ENCODE measurements at regions not wholly inside any gene's neighbourhood (a gene's known extent, or its start where the extent isn't known, plus 50 kb on each side); places are given as distances from the start of the nearest gene placed in this dataset.

DNA sequence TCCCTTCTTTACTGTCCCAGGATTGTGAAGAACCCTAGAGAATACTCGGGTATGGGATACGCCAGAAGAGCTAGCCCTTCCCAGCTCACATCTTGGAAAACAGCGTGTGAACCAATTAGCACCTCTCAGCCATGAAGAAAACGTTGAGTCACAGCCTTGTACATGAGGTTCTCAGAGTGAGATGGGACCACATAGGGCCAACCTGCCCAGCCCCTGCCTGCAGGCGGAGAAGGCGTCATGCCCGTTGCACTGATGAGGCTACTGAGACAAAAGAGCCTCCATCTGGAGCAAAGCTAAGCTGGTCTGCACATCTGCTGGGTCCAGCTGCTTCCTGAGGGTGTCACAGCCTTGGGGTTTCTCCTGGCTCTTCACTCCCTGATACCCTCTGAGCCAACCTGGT lies 92.2 kb downstream of the LBH start:
- no peaks in the 10 kb centered on the region for H3K79me2 ChIP-seq (ENCODE audit: insufficient read depth, low read length)
- H2AFZ ChIP-seq (ENCODE audit: low read length): no peak overlapping the region
- H3F3A ChIP-seq (ENCODE audit: low read depth): no peaks in the 10 kb centered on the region
- peaks cover 4% of the 10 kb centered on the region for H3K4me1 ChIP-seq (ENCODE audit: insufficient read depth, low read length, poor library complexity, severe bottlenecking)
- no peaks in the 10 kb centered on the region for H4K20me1 ChIP-seq (ENCODE audit: insufficient read depth, low read length, poor library complexity, severe bottlenecking)
- H3K9ac ChIP-seq (ENCODE audit: low read depth, low read length, poor library complexity, severe bottlenecking): no peak overlapping the region
- H3K9me3 ChIP-seq (ENCODE audit: insufficient read depth, low read depth, low read length): no peaks in the 10 kb centered on the region
- H3K9me2 ChIP-seq (replicated peaks; ENCODE audit: low read depth, low read length): no peaks in the 10 kb centered on the region
- H3K4me2 ChIP-seq (ENCODE audit: low read depth, low read length, poor library complexity, severe bottlenecking): no peak overlapping the region
- no peak overlapping the region for H3K4me3 ChIP-seq (ENCODE audit: low read length, poor library complexity, severe bottlenecking)
- no peak for TF ChIP-seq EZH2phosphoT487 (IDR thresholded peaks at IDR 0.05; ENCODE audit: borderline replicate concordance)
- TF ChIP-seq, protein P1, sequence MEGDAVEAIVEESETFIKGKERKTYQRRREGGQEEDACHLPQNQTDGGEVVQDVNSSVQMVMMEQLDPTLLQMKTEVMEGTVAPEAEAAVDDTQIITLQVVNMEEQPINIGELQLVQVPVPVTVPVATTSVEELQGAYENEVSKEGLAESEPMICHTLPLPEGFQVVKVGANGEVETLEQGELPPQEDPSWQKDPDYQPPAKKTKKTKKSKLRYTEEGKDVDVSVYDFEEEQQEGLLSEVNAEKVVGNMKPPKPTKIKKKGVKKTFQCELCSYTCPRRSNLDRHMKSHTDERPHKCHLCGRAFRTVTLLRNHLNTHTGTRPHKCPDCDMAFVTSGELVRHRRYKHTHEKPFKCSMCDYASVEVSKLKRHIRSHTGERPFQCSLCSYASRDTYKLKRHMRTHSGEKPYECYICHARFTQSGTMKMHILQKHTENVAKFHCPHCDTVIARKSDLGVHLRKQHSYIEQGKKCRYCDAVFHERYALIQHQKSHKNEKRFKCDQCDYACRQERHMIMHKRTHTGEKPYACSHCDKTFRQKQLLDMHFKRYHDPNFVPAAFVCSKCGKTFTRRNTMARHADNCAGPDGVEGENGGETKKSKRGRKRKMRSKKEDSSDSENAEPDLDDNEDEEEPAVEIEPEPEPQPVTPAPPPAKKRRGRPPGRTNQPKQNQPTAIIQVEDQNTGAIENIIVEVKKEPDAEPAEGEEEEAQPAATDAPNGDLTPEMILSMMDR (conservative IDR thresholded peaks at IDR 0.05; ENCODE audit: low read length): no peak
- H3K36me3 ChIP-seq (ENCODE audit: insufficient read depth, low read length): no peaks in the 10 kb centered on the region
- H3K27me3 ChIP-seq (ENCODE audit: insufficient read depth, low read length, poor library complexity, severe bottlenecking): no peaks in the 10 kb centered on the region

DNA sequence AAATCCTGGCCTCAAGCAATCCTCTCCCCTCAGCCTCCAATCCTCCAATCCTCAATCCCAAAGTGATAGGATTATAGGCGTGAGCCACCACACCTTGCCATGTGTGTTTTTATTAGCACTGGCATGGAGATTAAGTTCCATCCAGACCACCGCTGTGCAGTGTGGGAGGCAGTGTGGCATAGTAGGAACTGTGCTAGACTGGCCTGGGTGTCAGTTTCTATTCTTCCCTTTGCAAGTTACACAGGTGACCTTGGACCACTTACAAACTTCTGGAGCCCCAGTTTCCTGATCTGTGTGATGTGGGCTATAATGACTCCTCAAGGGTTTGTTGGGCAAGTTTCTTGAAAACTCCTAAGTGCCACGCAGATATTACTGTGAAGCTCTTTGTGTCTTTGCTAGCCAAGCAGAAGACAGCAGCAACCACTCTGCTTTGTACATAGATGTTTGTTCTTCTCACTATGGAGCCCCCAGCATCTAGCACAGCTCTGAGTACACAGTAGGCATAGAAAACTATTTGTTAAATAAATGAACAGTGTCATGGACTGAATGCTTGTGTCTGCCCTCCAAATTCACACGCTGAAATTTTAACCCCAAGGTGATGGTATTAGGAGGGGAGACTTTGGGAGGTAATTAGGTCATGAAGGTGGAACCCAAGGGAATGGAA lies 93.0 kb downstream of the LBH start:
- no peaks in the 10 kb centered on the region for H4K20me1 ChIP-seq (ENCODE audit: insufficient read depth, low read length, poor library complexity, severe bottlenecking)
- H3K4me3 ChIP-seq (ENCODE audit: low read length, poor library complexity, severe bottlenecking): no peak overlapping the region
- no peak for TF ChIP-seq EZH2phosphoT487 (IDR thresholded peaks at IDR 0.05; ENCODE audit: borderline replicate concordance)
- TF ChIP-seq, protein P1 (conservative IDR thresholded peaks at IDR 0.05; ENCODE audit: low read length): no peak
- no peaks in the 10 kb centered on the region for H3F3A ChIP-seq (ENCODE audit: low read depth)
- H3K9ac ChIP-seq (ENCODE audit: low read depth, low read length, poor library complexity, severe bottlenecking): no peak overlapping the region
- no peak overlapping the region for H3K4me2 ChIP-seq (ENCODE audit: low read depth, low read length, poor library complexity, severe bottlenecking)
- H3K9me2 ChIP-seq (replicated peaks; ENCODE audit: low read depth, low read length): no peaks in the 10 kb centered on the region
- H3K9me3 ChIP-seq (ENCODE audit: insufficient read depth, low read depth, low read length): no peaks in the 10 kb centered on the region
- no peaks in the 10 kb centered on the region for H3K27me3 ChIP-seq (ENCODE audit: insufficient read depth, low read length, poor library complexity, severe bottlenecking)
- H2AFZ ChIP-seq (ENCODE audit: low read length): no peak overlapping the region
- no peaks in the 10 kb centered on the region for H3K36me3 ChIP-seq (ENCODE audit: insufficient read depth, low read length)
- peaks cover 4% of the 10 kb centered on the region for H3K4me1 ChIP-seq (ENCODE audit: insufficient read depth, low read length, poor library complexity, severe bottlenecking)
- H3K79me2 ChIP-seq (ENCODE audit: insufficient read depth, low read length): no peaks in the 10 kb centered on the region

DNA sequence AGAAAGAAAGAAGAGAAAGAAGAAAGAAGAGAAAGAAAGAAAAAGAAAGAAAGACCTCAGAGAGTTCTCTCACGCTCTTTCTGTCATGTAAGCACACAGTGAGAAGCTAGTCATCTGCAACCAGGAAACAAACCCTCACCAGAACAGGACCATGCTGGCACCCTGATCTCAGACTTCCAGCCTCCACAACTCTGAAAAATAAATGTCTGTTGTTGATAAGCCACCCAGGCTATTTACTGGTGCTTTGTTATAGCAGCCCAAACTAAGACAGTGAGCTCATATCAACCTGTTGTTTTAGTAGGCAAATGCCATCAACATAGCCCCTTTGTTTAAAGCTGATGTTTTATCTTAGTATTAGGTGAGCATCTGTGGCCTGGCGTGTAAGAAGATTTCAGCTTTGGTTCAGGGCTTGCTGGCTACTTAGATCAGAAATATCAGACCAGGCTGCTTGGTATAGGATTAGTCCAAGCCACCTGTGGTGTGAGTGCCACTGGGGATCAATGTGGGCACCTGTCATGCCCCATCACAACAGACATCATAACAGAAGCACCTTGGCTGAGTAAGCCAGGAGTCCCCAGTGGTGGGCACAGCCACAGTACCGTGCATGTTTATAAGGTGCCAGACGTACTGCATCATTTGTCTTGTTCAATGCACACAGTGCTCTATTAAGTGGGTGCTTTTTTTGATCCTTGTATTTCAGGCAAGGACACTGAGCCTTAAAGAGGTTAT lies 94.4 kb downstream of the LBH start:
- no peaks in the 10 kb centered on the region for H3F3A ChIP-seq (ENCODE audit: low read depth)
- H3K4me1 ChIP-seq (ENCODE audit: insufficient read depth, low read length, poor library complexity, severe bottlenecking): peaks cover 4% of the 10 kb centered on the region
- no peak overlapping the region for H3K4me2 ChIP-seq (ENCODE audit: low read depth, low read length, poor library complexity, severe bottlenecking)
- no peaks in the 10 kb centered on the region for H4K20me1 ChIP-seq (ENCODE audit: insufficient read depth, low read length, poor library complexity, severe bottlenecking)
- TF ChIP-seq EZH2phosphoT487 (IDR thresholded peaks at IDR 0.05; ENCODE audit: borderline replicate concordance): no peak
- TF ChIP-seq, protein P1 (conservative IDR thresholded peaks at IDR 0.05; ENCODE audit: low read length): no peak
- no peaks in the 10 kb centered on the region for H3K36me3 ChIP-seq (ENCODE audit: insufficient read depth, low read length)
- H3K9ac ChIP-seq (ENCODE audit: low read depth, low read length, poor library complexity, severe bottlenecking): no peak overlapping the region
- peak overlapping the region; percentile 5; the same call in 1 of the 2 replicates for H2AFZ ChIP-seq (ENCODE audit: low read length)
- no peaks in the 10 kb centered on the region for H3K9me3 ChIP-seq (ENCODE audit: insufficient read depth, low read depth, low read length)
- no peaks in the 10 kb centered on the region for H3K79me2 ChIP-seq (ENCODE audit: insufficient read depth, low read length)
- H3K27me3 ChIP-seq (ENCODE audit: insufficient read depth, low read length, poor library complexity, severe bottlenecking): no peaks in the 10 kb centered on the region
- H3K9me2 ChIP-seq (replicated peaks; ENCODE audit: low read depth, low read length): no peaks in the 10 kb centered on the region
- H3K4me3 ChIP-seq (ENCODE audit: low read length, poor library complexity, severe bottlenecking): no peak overlapping the region

Measured in Loucy (cell line).